H9 (cell line): ENCODE measurements at regions not wholly inside any gene's neighbourhood (a gene's known extent, or its start where the extent isn't known, plus 50 kb on each side); places are given as distances from the start of the nearest gene placed in this dataset.

Experiments used
- DNase-seq: peaks from one replicate; pipeline ENCODE4 v3.0.0-alpha.2; 2017
- H2AFZ ChIP-seq: one replicate; pipeline ENCODE4 v1.6.1; 2013; ENCODE audit warnings: mild to moderate bottlenecking, low read length, control low read depth, moderate library complexity
- H2AK5ac ChIP-seq: 2 replicates; pipeline ENCODE4 v1.6.1; 2013; ENCODE audit warnings: low read length, control low read depth, mixed read lengths; ENCODE audit not compliant: insufficient read length
- H2BK120ac ChIP-seq: one replicate; pipeline ENCODE4 v1.6.1; 2013; ENCODE audit warnings: low read depth, mild to moderate bottlenecking, low read length, control low read depth, inconsistent platforms; ENCODE audit not compliant: poor library complexity, severe bottlenecking
- H2BK12ac ChIP-seq: 2 replicates; pipeline ENCODE4 v1.6.1; 2013; ENCODE audit warnings: low read length, control low read depth, mixed read lengths, low read depth; ENCODE audit not compliant: insufficient read length
- H2BK15ac ChIP-seq: 2 replicates; pipeline ENCODE4 v1.6.1; 2013; ENCODE audit warnings: low read depth, low read length, control low read depth
- H2BK20ac ChIP-seq: one replicate; pipeline ENCODE4 v1.6.1; 2013; ENCODE audit warnings: low read depth, mild to moderate bottlenecking, low read length, control low read depth, inconsistent platforms; ENCODE audit not compliant: poor library complexity, severe bottlenecking
- H2BK5ac ChIP-seq: 2 replicates; pipeline ENCODE4 v1.6.1; 2013; ENCODE audit warnings: low read length, control low read depth, mixed read lengths; ENCODE audit not compliant: insufficient read length
- H3K14ac ChIP-seq: 2 replicates; pipeline ENCODE4 v1.6.1; 2013; ENCODE audit warnings: low read length, control low read depth; ENCODE audit not compliant: insufficient read depth
- H3K18ac ChIP-seq: 2 replicates; pipeline ENCODE4 v1.6.1; 2013; ENCODE audit warnings: low read depth, mild to moderate bottlenecking, mixed read lengths, low read length, control low read depth; ENCODE audit not compliant: insufficient read length
- H3K23ac ChIP-seq: 2 replicates; pipeline ENCODE4 v1.6.1; 2013; ENCODE audit warnings: low read length, control low read depth, mixed read lengths, low read depth; ENCODE audit not compliant: insufficient read length
- H3K23me2 ChIP-seq: 2 replicates; pipeline ENCODE4 v1.6.1; 2013; ENCODE audit warnings: low read depth, mild to moderate bottlenecking, mixed read lengths, low read length, control low read depth; ENCODE audit not compliant: insufficient read length, poor library complexity, severe bottlenecking
- H3K27ac ChIP-seq: 2 replicates; pipeline ENCODE4 v1.5.1; 2013; ENCODE audit warnings: low read length, control low read depth, mixed read lengths, low read depth; ENCODE audit not compliant: insufficient read length
- H3K27me3 ChIP-seq: 2 replicates; pipeline ENCODE4 v1.6.1; 2013; ENCODE audit warnings: low read length, control low read depth, inconsistent platforms; ENCODE audit not compliant: insufficient read depth
- H3K4ac ChIP-seq: 2 replicates; pipeline ENCODE4 v1.6.1; 2013; ENCODE audit warnings: low read depth, mild to moderate bottlenecking, control low read depth, inconsistent platforms, low read length, moderate library complexity
- H3K4me1 ChIP-seq: 2 replicates; pipeline ENCODE4 v1.6.1; 2013; ENCODE audit warnings: low read length, control low read depth, inconsistent platforms; ENCODE audit not compliant: insufficient read depth
- H3K4me2 ChIP-seq: 2 replicates; pipeline ENCODE4 v1.6.1; 2013; ENCODE audit warnings: low read length, control low read depth, mixed read lengths; ENCODE audit not compliant: insufficient read length, insufficient read depth
- H3K56ac ChIP-seq: 2 replicates; pipeline ENCODE4 v1.6.1; 2013; ENCODE audit warnings: low read depth, mild to moderate bottlenecking, mixed read lengths, low read length, control low read depth; ENCODE audit not compliant: insufficient read length
- H3K79me1 ChIP-seq: 2 replicates; pipeline ENCODE4 v1.6.1; 2013; ENCODE audit warnings: low read depth, mild to moderate bottlenecking, moderate library complexity, low read length, control low read depth, inconsistent platforms; ENCODE audit not compliant: insufficient read depth, poor library complexity, severe bottlenecking
- H3K79me2 ChIP-seq: 2 replicates; pipeline ENCODE4 v1.6.1; 2013; ENCODE audit warnings: low read length, control low read depth, inconsistent platforms; ENCODE audit not compliant: insufficient read depth
- H3K9ac ChIP-seq: 2 replicates; pipeline ENCODE4 v1.6.1; 2013; ENCODE audit warnings: low read length, control low read depth, mixed read lengths; ENCODE audit not compliant: insufficient read length; ENCODE audit errors: extremely low read depth
- H3K9me3 ChIP-seq: one replicate; pipeline ENCODE4 v1.6.1; 2013; ENCODE audit warnings: low read depth, low read length, inconsistent platforms; ENCODE audit not compliant: control insufficient read depth
- H3T11ph ChIP-seq: one replicate; pipeline ENCODE4 v1.6.1; 2013; ENCODE audit warnings: mild to moderate bottlenecking, low read length, control low read depth, inconsistent platforms
- H4K20me1 ChIP-seq: one replicate; pipeline ENCODE4 v1.6.1; 2013; ENCODE audit not compliant: control insufficient read depth, insufficient read length, insufficient read depth
- H4K5ac ChIP-seq: 2 replicates; pipeline ENCODE4 v1.6.1; 2013; ENCODE audit warnings: low read depth, mild to moderate bottlenecking, mixed read lengths, low read length, control low read depth; ENCODE audit not compliant: insufficient read length
- H4K8ac ChIP-seq: replicated peaks from 2 replicates; pipeline ENCODE4 v1.6.1; 2013; ENCODE audit warnings: low read length, control low read depth, mixed read lengths, low read depth; ENCODE audit not compliant: insufficient read length
- H4K91ac ChIP-seq: 2 replicates; pipeline ENCODE4 v1.6.1; 2013; ENCODE audit warnings: low read depth, mild to moderate bottlenecking, moderate library complexity, mixed read lengths, low read length, control low read depth; ENCODE audit not compliant: insufficient read length
- H3K27ac Mint-ChIP-seq, 3 experiments: 2 replicates in 2 of 3; 3 replicates in 1 of 3; pipeline ENCODE4 v1.8.0; 2020 to 2021; ENCODE audit warnings: mixed read lengths in 3 of 3, mild to moderate bottlenecking in 1 of 3, moderate library complexity in 1 of 3
- H3K27me3 Mint-ChIP-seq: 2 replicates; pipeline ENCODE4 v1.8.0; 2021; ENCODE audit warnings: low read depth, mild to moderate bottlenecking, moderate library complexity, mixed read lengths
- H3K36me3 Mint-ChIP-seq, 3 experiments: 2 replicates in 2 of 3; 3 replicates in 1 of 3; pipeline ENCODE4 v1.8.0; 2020 to 2021; ENCODE audit warnings: low read depth in 3 of 3, mixed read lengths in 3 of 3; ENCODE audit not compliant: insufficient read depth in 1 of 3
- H3K4me1 Mint-ChIP-seq, 2 experiments: 2 replicates each; pipeline ENCODE4 v1.8.0; 2020; ENCODE audit warnings: mixed read lengths in 2 of 2
- H3K4me3 Mint-ChIP-seq, 2 experiments: 2 replicates in 1 of 2; 3 replicates in 1 of 2; pipeline ENCODE4 v1.8.0; 2020 to 2021; ENCODE audit warnings: mild to moderate bottlenecking in 2 of 2, mixed read lengths in 2 of 2, moderate library complexity in 1 of 2
- H3K9me3 Mint-ChIP-seq, 2 experiments: 2 replicates in 1 of 2; 3 replicates in 1 of 2; pipeline ENCODE4 v1.8.0; 2020; ENCODE audit warnings: mild to moderate bottlenecking in 2 of 2, mixed read lengths in 2 of 2, moderate library complexity in 1 of 2
- WGBS: extraction: QIAGEN DNeasy Blood & Tissue Kit; methylation state at CpG from one replicate; pipeline ENCODE4 v1.1.7; 2013; ENCODE audit warnings: missing lambda C conversion rate, low lambda C conversion rate, mixed read lengths; ENCODE audit not compliant: insufficient read length; ENCODE audit errors: extremely low coverage; 5-methylcytosine and 5-hydroxymethylcytosine counted together
- TF ChIP-seq, protein P1 (sequence below): fragments of 200-600 bp; sonication (generic); conservative IDR thresholded peaks from 3 replicates; pipeline ENCODE4 v1.8.0; 2021; ENCODE audit warnings: antibody characterized with exemption, mild to moderate bottlenecking

DNA sequence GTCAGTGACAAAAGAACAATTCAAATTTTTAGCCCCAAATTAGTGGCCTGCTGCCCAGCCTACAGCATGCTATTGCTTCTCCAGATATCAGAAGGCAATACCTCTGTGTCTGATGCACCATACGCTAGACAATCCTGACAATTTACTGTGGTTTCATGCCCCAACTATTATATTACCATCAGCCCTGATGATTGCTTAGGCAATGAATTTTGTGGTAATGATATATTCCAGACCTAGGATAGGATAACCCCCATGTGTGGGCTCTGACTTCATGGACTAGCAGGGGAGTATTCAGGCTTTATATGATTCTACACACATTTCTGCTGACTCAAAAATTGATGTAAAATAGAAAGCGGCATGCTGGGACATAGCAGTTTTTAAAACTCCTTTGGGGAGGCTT, 168.7 kb upstream of the FST start:
- Histone ChIP-seq H3K23me2 (no peaks in the 10 kb centered on the region), H4K8ac (no peak overlapping the region), H4K91ac (no peak overlapping the region), H4K20me1 (no peaks in the 10 kb centered on the region), H4K5ac (no peak overlapping the region), H3K79me1 (no peaks in the 10 kb centered on the region), H3K18ac (no peak overlapping the region), H3K4me1 (no peaks in the 10 kb centered on the region), H2BK5ac (no peak overlapping the region), H3K9me3 (no peaks in the 10 kb centered on the region), H3K79me2 (no peaks in the 10 kb centered on the region), H2BK20ac (no peak overlapping the region), H3K9ac (no peak overlapping the region), H2BK12ac (no peak overlapping the region), H3K27me3 (no peaks in the 10 kb centered on the region), H2BK15ac (no peak overlapping the region), H3K4ac (no peak overlapping the region), H2BK120ac (no peak overlapping the region), H3K4me2 (no peak overlapping the region), H3K23ac (no peak overlapping the region), H2AK5ac (no peak overlapping the region), H3K27ac (no peak overlapping the region), H3T11ph (no peak overlapping the region), H3K56ac (no peak overlapping the region), H3K14ac (no peak overlapping the region), H2AFZ (no peak overlapping the region)
- Mint-ChIP-seq H3K4me1 (no peaks in the 10 kb centered on the region), H3K27me3 (no peaks in the 10 kb centered on the region), H3K27ac (no peak overlapping the region), H3K36me3 (peaks cover 0 to 14% (median 3%) of the 10 kb centered on the region in 3 experiments; a peak in 6 of 7 replicates), H3K9me3 (peaks cover 18 to 24% of the 10 kb centered on the region in 2 experiments), H3K4me3 (no peak overlapping the region)
- no peak for DNase-seq
- no CpG with 5 or more reads among the region's 2 CpGs for WGBS
- TF ChIP-seq, protein P1, sequence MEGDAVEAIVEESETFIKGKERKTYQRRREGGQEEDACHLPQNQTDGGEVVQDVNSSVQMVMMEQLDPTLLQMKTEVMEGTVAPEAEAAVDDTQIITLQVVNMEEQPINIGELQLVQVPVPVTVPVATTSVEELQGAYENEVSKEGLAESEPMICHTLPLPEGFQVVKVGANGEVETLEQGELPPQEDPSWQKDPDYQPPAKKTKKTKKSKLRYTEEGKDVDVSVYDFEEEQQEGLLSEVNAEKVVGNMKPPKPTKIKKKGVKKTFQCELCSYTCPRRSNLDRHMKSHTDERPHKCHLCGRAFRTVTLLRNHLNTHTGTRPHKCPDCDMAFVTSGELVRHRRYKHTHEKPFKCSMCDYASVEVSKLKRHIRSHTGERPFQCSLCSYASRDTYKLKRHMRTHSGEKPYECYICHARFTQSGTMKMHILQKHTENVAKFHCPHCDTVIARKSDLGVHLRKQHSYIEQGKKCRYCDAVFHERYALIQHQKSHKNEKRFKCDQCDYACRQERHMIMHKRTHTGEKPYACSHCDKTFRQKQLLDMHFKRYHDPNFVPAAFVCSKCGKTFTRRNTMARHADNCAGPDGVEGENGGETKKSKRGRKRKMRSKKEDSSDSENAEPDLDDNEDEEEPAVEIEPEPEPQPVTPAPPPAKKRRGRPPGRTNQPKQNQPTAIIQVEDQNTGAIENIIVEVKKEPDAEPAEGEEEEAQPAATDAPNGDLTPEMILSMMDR: no peak
